Psoas muscle (tissue), 7 donors: ENCODE measurements at regions not wholly inside any gene's neighbourhood (a gene's known extent, or its start where the extent isn't known, plus 50 kb on each side); places are given as distances from the start of the nearest gene placed in this dataset.
A peak's percentile ranks its signal among the peaks of the same experiment; 100 is the strongest.

Experiments used
- ATAC-seq, 4 donors: fragments of 200-7000 bp; cut with Tn5 transposase; one replicate each; pipeline ENCODE4 v1.9.1; 2020; ENCODE audit warnings: moderate library complexity in 3 of 4, mild to moderate bottlenecking in 2 of 4
- DNase-seq, 2 donors: peaks; one replicate each; pipeline ENCODE4 v3.0.0-alpha.2; 2020
- H3K27ac ChIP-seq: fragments of 200-600 bp; one replicate; pipeline ENCODE4 v1.8.0; 2022
- H3K27me3 ChIP-seq, 3 donors: fragments of 200-600 bp in 1 of 3; one replicate each; pipeline versions ENCODE4 v1.6.1 to v1.8.0; 2013 to 2022; ENCODE audit warnings: low read length in 2 of 3, mild to moderate bottlenecking in 2 of 3, moderate library complexity in 1 of 3; ENCODE audit not compliant: insufficient read depth in 3 of 3
- H3K36me3 ChIP-seq, 2 donors: fragments of 200-600 bp in 1 of 2; one replicate each; pipeline versions ENCODE4 v1.6.1 to v1.8.0; 2013 to 2022; ENCODE audit warnings: low read depth in 1 of 2, mild to moderate bottlenecking in 1 of 2, moderate library complexity in 1 of 2; ENCODE audit not compliant: insufficient read depth in 1 of 2
- H3K4me1 ChIP-seq: fragments of 200-600 bp; one replicate; pipeline ENCODE4 v1.8.0; 2022
- H3K4me3 ChIP-seq: fragments of 200-600 bp; one replicate; pipeline ENCODE4 v1.8.0; 2022; ENCODE audit warnings: mild to moderate bottlenecking
- H3K9me3 ChIP-seq: fragments of 200-600 bp; one replicate; pipeline ENCODE4 v1.8.0; 2022
- WGBS, 3 donors: extraction: QIAGEN DNeasy Blood & Tissue Kit; methylation state at CpG; one replicate each; pipeline versions ENCODE4 v1.1.6 to v1.1.7; 2013; 5-methylcytosine and 5-hydroxymethylcytosine counted together
- intact Hi-C, 2 donors: fragments of 100-400 bp; cut with DNase I; formaldehyde crosslinking; loops; one replicate each; pipeline versions ENCODE4 v1.11.0 to v1.14.2; 2022
- TF ChIP-seq, protein P1 (sequence below): fragments of 200-600 bp; IDR thresholded peaks from one replicate; pipeline ENCODE4 v1.8.0; 2022; ENCODE audit warnings: antibody characterized with exemption
- donor health status: healthy with polysubstance abuse.
- donor health status: DM: no; HTN: no; CAD: no; lungs with moderate emphysema.
- donor health status: Bipolar disorder and iron deficiency.
- donor health status: healthy.
- donor health status: DM: yes; HTN: yes; CAD: no.
- donor health status: DM: no; HTN: no; CAD: no.
- donor health status: DM: yes; HTN: yes; CAD: no.

GRCh38 chr6:18328070-18328469 lies 59.1 kb upstream of the RNF144B start:
- H3K4me1 ChIP-seq, result peaks cover 36% of the 10 kb centered on the region
- WGBS, 3 donors, result 62 to 84% (median 63%) methylated on average over 2 of the region's 2 CpGs
- no peak for DNase-seq
- H3K9me3 ChIP-seq, result no peaks in the 10 kb centered on the region
- peak overlapping the region; percentile 13 for H3K27ac ChIP-seq
- H3K27me3 ChIP-seq, result no peaks in the 10 kb centered on the region
- H3K4me3 ChIP-seq, result no peak overlapping the region
- no peak for ATAC-seq
- TF ChIP-seq, protein P1, sequence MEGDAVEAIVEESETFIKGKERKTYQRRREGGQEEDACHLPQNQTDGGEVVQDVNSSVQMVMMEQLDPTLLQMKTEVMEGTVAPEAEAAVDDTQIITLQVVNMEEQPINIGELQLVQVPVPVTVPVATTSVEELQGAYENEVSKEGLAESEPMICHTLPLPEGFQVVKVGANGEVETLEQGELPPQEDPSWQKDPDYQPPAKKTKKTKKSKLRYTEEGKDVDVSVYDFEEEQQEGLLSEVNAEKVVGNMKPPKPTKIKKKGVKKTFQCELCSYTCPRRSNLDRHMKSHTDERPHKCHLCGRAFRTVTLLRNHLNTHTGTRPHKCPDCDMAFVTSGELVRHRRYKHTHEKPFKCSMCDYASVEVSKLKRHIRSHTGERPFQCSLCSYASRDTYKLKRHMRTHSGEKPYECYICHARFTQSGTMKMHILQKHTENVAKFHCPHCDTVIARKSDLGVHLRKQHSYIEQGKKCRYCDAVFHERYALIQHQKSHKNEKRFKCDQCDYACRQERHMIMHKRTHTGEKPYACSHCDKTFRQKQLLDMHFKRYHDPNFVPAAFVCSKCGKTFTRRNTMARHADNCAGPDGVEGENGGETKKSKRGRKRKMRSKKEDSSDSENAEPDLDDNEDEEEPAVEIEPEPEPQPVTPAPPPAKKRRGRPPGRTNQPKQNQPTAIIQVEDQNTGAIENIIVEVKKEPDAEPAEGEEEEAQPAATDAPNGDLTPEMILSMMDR, result no peak
- H3K36me3 ChIP-seq, result no peaks in the 10 kb centered on the region
- intact Hi-C loops, result loop anchor here in 1 of 2 donors (5.0 kb wide), 2 partner anchors 59 to 1304 kb away; partner anchors contain the start of gene RNF144B

DNA sequence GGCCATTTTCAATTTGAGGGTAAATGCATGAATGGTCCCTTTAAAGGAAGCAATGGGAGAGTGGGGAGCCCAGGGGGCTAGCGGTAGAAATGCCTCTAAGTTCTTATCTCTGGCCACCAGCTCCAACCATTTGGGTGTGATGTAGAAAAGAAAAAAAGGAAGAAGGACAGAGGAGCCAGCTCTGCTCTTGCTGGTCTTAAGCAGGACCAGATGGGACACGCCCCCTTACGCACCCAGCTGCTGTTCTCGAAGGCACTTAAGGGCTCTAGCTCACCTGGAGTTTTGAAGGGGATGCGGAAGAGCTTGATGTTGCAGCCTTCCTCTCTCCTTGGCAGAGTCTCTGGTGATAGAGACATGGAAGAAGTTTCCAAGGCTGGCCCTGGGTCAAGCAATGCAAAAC lies 59.5 kb upstream of the RNF144B start:
- intact Hi-C loops, result loop anchor here in 1 of 2 donors (5.0 kb wide), 2 partner anchors 60 to 1305 kb away; partner anchors contain the start of gene RNF144B
- peak in 1 of 2 donors; percentile 67 for DNase-seq
- TF ChIP-seq, protein P1, result no peak
- Histone ChIP-seq H3K27ac (peak overlapping the region; percentile 13), H3K4me1 (peaks cover 36% of the 10 kb centered on the region), H3K9me3 (no peaks in the 10 kb centered on the region), H3K27me3 (no peaks in the 10 kb centered on the region), H3K4me3 (no peak overlapping the region), H3K36me3 (no peaks in the 10 kb centered on the region)
- WGBS, 3 donors, result 66 to 77% (median 75%) methylated on average over 5 of the region's 5 CpGs
- ATAC-seq, result peak in 1 of 4 donors; percentile 26

DNA sequence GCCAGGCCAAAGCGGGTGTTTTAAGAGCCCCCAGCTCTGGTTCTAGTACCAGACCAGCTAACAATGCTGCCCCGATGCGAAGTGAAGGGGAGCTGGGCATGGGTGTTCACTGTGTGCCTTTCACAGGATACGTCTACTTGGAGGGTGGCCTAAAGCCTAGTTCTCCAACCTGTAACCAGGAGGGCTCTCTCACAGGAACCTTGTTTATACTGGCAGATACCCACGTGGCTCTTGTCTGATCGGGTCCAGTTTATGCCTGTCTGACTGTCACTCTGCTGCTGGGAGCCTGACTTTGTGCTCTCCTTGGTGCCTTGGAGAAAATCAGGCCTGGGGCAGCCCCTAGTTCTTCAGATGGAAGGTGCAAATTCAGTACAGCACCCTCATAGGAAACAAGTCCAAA lies 60.2 kb upstream of the RNF144B start:
- TF ChIP-seq, protein P1, result no peak
- 56 to 73% (median 72%) methylated on average over 6 of the region's 6 CpGs for WGBS, 3 donors
- intact Hi-C loops, result loop anchor here in 1 of 2 donors (5.0 kb wide), 2 partner anchors 60 to 1305 kb away; partner anchors contain the start of gene RNF144B
- H3K36me3 ChIP-seq, result no peaks in the 10 kb centered on the region
- no peaks in the 10 kb centered on the region for H3K27me3 ChIP-seq
- ATAC-seq (no peak), DNase-seq (no peak)
- H3K9me3 ChIP-seq, result no peaks in the 10 kb centered on the region
- no peak overlapping the region for H3K4me3 ChIP-seq
- H3K4me1 ChIP-seq, result peaks cover 36% of the 10 kb centered on the region
- H3K27ac ChIP-seq, result no peak overlapping the region

GRCh38 chr6:18326001-18326400 lies 61.1 kb upstream of the RNF144B start:
- no peaks in the 10 kb centered on the region for H3K9me3 ChIP-seq
- WGBS, 3 donors, result 78 to 92% (median 78%) methylated on average over 2 of the region's 2 CpGs
- TF ChIP-seq, protein P1, result no peak
- intact Hi-C loops, result loop anchor here in 1 of 2 donors (5.0 kb wide), 2 partner anchors 61 to 1306 kb away; partner anchors contain the start of gene RNF144B
- H3K27me3 ChIP-seq, result no peaks in the 10 kb centered on the region
- H3K4me1 ChIP-seq, result peaks cover 36% of the 10 kb centered on the region
- ATAC-seq (no peak), DNase-seq (no peak)
- H3K4me3 ChIP-seq, result no peak overlapping the region
- H3K36me3 ChIP-seq, result no peaks in the 10 kb centered on the region
- H3K27ac ChIP-seq, result no peak overlapping the region

GRCh38 chr6:18324706-18325042 lies 60.3 kb upstream of the DEK start:
- Histone ChIP-seq H3K4me1 (peaks cover 29% of the 10 kb centered on the region), H3K9me3 (no peaks in the 10 kb centered on the region), H3K27ac (no peak overlapping the region), H3K27me3 (no peaks in the 10 kb centered on the region), H3K4me3 (no peak overlapping the region), H3K36me3 (no peaks in the 10 kb centered on the region)
- intact Hi-C loops, result loop anchor here (1.0 to 5.0 kb wide), 4 partner anchors 63 to 1308 kb away; partner anchors contain the start of gene RNF144B (in 1 of the 2)
- DNase-seq (no peak), ATAC-seq (no peak)
- TF ChIP-seq, protein P1, result no peak
- 46 to 72% (median 56%) methylated on average over 4 of the region's 4 CpGs for WGBS, 3 donors
